WTC11 (cell line): ENCODE measurements at regions not wholly inside any gene's neighbourhood (a gene's known extent, or its start where the extent isn't known, plus 50 kb on each side); places are given as distances from the start of the nearest gene placed in this dataset.

ENCODE experiments used
- NR1H2 ChIP-seq: sonication (generic); formaldehyde crosslinking; IDR thresholded peaks from 2 replicates; pipeline ENCODE4 v1.9.0; 2021; ENCODE audit warnings: mild to moderate bottlenecking, moderate library complexity, missing genetic modification reagents
- TF ChIP-seq, protein P1 (sequence below): fragments of 200-600 bp; IDR thresholded peaks from 2 replicates; pipeline ENCODE4 v1.8.0; 2022; ENCODE audit warnings: antibody characterized with exemption

GRCh38 chr6:84615113-84615850 lies 149.1 kb downstream of the TBX18 start:
- TF ChIP-seq, protein P1, sequence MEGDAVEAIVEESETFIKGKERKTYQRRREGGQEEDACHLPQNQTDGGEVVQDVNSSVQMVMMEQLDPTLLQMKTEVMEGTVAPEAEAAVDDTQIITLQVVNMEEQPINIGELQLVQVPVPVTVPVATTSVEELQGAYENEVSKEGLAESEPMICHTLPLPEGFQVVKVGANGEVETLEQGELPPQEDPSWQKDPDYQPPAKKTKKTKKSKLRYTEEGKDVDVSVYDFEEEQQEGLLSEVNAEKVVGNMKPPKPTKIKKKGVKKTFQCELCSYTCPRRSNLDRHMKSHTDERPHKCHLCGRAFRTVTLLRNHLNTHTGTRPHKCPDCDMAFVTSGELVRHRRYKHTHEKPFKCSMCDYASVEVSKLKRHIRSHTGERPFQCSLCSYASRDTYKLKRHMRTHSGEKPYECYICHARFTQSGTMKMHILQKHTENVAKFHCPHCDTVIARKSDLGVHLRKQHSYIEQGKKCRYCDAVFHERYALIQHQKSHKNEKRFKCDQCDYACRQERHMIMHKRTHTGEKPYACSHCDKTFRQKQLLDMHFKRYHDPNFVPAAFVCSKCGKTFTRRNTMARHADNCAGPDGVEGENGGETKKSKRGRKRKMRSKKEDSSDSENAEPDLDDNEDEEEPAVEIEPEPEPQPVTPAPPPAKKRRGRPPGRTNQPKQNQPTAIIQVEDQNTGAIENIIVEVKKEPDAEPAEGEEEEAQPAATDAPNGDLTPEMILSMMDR, result no peak
- no peak for TF ChIP-seq NR1H2 (CRISPR knock-in tag)
